ENCODE measurements at regions not wholly inside any gene's neighbourhood (a gene's known extent, or its start where the extent isn't known, plus 50 kb on each side); places are given as distances from the start of the nearest gene placed in this dataset.
"Not testable (repeated sequence)": the region's sequence is repeated elsewhere in the genome, so short reads cannot be mapped to it uniquely, and the experiment has no call there.

DNA sequence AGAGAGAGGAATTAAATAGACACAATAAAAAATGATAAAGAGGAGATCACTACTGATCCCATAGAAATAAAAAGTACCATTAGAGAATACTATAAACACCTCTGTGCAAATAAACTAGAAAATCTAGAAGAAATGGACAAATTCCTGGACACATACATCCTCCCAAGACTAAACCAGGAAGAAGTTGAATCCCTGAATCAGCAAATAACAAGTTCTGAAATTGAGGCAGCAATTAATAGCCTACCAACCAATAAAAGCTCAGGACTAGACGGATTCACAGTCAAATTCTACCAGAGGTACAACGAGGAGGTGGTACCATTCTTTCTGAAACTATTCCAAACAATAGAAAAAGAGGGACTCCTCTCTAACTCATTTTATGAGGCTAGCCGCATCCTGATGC is 862.7 kb upstream of the NRXN1 start:
- TF ChIP-seq, protein P1, sequence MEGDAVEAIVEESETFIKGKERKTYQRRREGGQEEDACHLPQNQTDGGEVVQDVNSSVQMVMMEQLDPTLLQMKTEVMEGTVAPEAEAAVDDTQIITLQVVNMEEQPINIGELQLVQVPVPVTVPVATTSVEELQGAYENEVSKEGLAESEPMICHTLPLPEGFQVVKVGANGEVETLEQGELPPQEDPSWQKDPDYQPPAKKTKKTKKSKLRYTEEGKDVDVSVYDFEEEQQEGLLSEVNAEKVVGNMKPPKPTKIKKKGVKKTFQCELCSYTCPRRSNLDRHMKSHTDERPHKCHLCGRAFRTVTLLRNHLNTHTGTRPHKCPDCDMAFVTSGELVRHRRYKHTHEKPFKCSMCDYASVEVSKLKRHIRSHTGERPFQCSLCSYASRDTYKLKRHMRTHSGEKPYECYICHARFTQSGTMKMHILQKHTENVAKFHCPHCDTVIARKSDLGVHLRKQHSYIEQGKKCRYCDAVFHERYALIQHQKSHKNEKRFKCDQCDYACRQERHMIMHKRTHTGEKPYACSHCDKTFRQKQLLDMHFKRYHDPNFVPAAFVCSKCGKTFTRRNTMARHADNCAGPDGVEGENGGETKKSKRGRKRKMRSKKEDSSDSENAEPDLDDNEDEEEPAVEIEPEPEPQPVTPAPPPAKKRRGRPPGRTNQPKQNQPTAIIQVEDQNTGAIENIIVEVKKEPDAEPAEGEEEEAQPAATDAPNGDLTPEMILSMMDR (IDR thresholded peaks at IDR 0.05) = not testable (repeated sequence)
- not testable (repeated sequence) for TF ChIP-seq EP300 (IDR thresholded peaks at IDR 0.05; ENCODE audit: low read depth); POLR2AphosphoS5 (IDR thresholded peaks at IDR 0.05); POLR2A (IDR thresholded peaks at IDR 0.05)

All from transverse colon (tissue), 4 donors.